PC-9 (cell line): ENCODE measurements at regions not wholly inside any gene's neighbourhood (a gene's known extent, or its start where the extent isn't known, plus 50 kb on each side); places are given as distances from the start of the nearest gene placed in this dataset.
A peak's percentile ranks its signal among the peaks of the same experiment; 100 is the strongest.

Experiments used
- BruUV-seq: library from RNA; stranded (reverse); fragments of 400-500 nt; replicated peaks from 2 replicates; lab custom pipeline; 2021; lab: Mats Ljungman, UMichigan
- CTCF ChIA-PET: fragments of 300-600 bp; sonication (Branson Sonifier 250); formaldehyde crosslinking; loops from one replicate; lab custom pipeline; 2022; ENCODE audit warnings: antibody characterized with exemption; lab: Charles Lee
- POLR2A ChIA-PET: fragments of 300-600 bp; sonication (Branson Sonifier 250); formaldehyde crosslinking; loops from one replicate; lab custom pipeline; 2022; ENCODE audit warnings: antibody characterized with exemption; ENCODE audit not compliant: unreplicated experiment; lab: Charles Lee
- DNase-seq, 2 experiments: peaks; one replicate each; pipeline versions ENCODE4 v3.0.0 to v3.0.0-alpha.2; 2015 to 2022; ENCODE audit warnings: mixed read lengths in 1 of 2
- H2AFZ ChIP-seq: fragments of 200-600 bp; sonication (generic); 2 replicates; pipeline ENCODE4 v1.8.1; 2017; ENCODE audit warnings: antibody characterized with exemption
- H3F3A ChIP-seq: fragments of 200-600 bp; sonication (generic); 2 replicates; pipeline ENCODE4 v1.8.1; 2017; ENCODE audit warnings: antibody characterized with exemption, mild to moderate bottlenecking, low read depth; ENCODE audit not compliant: insufficient read depth
- H3K27ac ChIP-seq: fragments of 200-600 bp; sonication (generic); 2 replicates; pipeline ENCODE4 v1.6.1; 2016; ENCODE audit warnings: mixed run types
- H3K27me3 ChIP-seq: fragments of 200-600 bp; sonication (generic); 2 replicates; pipeline ENCODE4 v1.6.1; 2016; ENCODE audit warnings: low read depth, mixed run types; ENCODE audit not compliant: insufficient read depth
- H3K36me3 ChIP-seq: fragments of 200-600 bp; sonication (generic); 2 replicates; pipeline ENCODE4 v1.6.1; 2016; ENCODE audit warnings: low read depth, mixed run types
- H3K4me1 ChIP-seq: fragments of 200-600 bp; sonication (generic); replicated peaks from 2 replicates; pipeline ENCODE4 v1.6.1; 2016; ENCODE audit warnings: mixed run types; ENCODE audit not compliant: insufficient read depth
- H3K4me2 ChIP-seq: fragments of 200-600 bp; sonication (generic); 2 replicates; pipeline ENCODE4 v1.6.1; 2017; ENCODE audit warnings: mixed run types
- H3K4me3 ChIP-seq: fragments of 200-600 bp; sonication (generic); 2 replicates; pipeline ENCODE4 v1.6.1; 2016; ENCODE audit warnings: mixed run types
- H3K79me2 ChIP-seq: fragments of 200-600 bp; sonication (generic); 2 replicates; pipeline ENCODE4 v1.6.1; 2017; ENCODE audit warnings: low read depth, mixed run types
- H3K9me2 ChIP-seq: fragments of 200-600 bp; sonication (generic); 2 replicates; pipeline ENCODE4 v1.8.1; 2017; ENCODE audit warnings: mild to moderate bottlenecking; ENCODE audit not compliant: insufficient read depth
- H3K9me3 ChIP-seq: fragments of 200-600 bp; sonication (generic); 2 replicates; pipeline ENCODE4 v1.8.1; 2016; ENCODE audit warnings: low read depth; ENCODE audit not compliant: insufficient read depth
- H4K20me1 ChIP-seq: fragments of 200-600 bp; sonication (generic); 2 replicates; pipeline ENCODE4 v1.8.1; 2017; ENCODE audit not compliant: insufficient read depth
- CTCF ChIP-seq: fragments of 200-600 bp; sonication (generic); conservative IDR thresholded peaks from 2 replicates; pipeline ENCODE4 v1.6.1; 2017; ENCODE audit warnings: mixed run types, antibody characterized with exemption, mild to moderate bottlenecking, moderate library complexity
- EZH2 ChIP-seq: fragments of 200-600 bp; sonication (generic); IDR thresholded peaks from 2 replicates; pipeline ENCODE4 v1.8.0; 2017; ENCODE audit warnings: antibody characterized with exemption, low read depth
- intact Hi-C: fragments of 100-400 bp; cut with micrococcal nuclease; formaldehyde crosslinking; loops from one replicate; pipeline ENCODE4 v1.10.0; 2022; ENCODE audit not compliant: unreplicated experiment

DNA sequence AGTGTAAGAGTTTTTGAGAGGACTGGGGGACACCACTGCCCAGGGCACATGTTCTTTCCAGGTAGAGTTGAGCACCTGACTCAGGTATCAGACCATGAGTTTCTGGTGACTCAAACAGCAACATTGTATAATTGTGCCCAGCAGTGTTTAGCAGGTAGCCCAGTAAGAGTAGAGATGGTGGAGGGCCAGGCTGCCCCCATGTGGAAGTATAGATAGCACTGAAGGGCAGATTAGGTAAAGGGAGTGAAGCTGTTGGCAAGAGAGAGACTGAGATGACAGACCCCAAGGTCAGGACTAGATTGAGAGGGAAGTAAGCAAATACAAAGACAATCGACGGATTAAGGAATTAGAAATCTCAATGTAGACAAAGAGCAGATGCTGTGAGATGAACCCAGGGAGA is 74.6 kb downstream of the TRIM42 start:
- CTCF ChIA-PET: no interaction called here
- POLR2A ChIA-PET: no interaction called here
- Histone ChIP-seq H3K27me3 (peaks cover 24% of the 10 kb centered on the region; the same call in 1 of the 2 replicates), H3K27ac (no peak overlapping the region), H3F3A (no peaks in the 10 kb centered on the region), H3K36me3 (no peaks in the 10 kb centered on the region), H3K9me2 (no peaks in the 10 kb centered on the region), H3K4me3 (no peak overlapping the region), H3K4me2 (no peak overlapping the region), H4K20me1 (no peaks in the 10 kb centered on the region), H3K9me3 (no peaks in the 10 kb centered on the region), H3K4me1 (0 out of 2 replicates have a peak, but pooled peaks cover 5% of the 10 kb centered on the region), H2AFZ (no peak overlapping the region), H3K79me2 (no peaks in the 10 kb centered on the region)
- TF ChIP-seq EZH2 (no peak), CTCF (no peak)
- intact Hi-C loops: no loop called here
- no TSS peak for BruUV-seq
- DNase-seq: no peak

DNA sequence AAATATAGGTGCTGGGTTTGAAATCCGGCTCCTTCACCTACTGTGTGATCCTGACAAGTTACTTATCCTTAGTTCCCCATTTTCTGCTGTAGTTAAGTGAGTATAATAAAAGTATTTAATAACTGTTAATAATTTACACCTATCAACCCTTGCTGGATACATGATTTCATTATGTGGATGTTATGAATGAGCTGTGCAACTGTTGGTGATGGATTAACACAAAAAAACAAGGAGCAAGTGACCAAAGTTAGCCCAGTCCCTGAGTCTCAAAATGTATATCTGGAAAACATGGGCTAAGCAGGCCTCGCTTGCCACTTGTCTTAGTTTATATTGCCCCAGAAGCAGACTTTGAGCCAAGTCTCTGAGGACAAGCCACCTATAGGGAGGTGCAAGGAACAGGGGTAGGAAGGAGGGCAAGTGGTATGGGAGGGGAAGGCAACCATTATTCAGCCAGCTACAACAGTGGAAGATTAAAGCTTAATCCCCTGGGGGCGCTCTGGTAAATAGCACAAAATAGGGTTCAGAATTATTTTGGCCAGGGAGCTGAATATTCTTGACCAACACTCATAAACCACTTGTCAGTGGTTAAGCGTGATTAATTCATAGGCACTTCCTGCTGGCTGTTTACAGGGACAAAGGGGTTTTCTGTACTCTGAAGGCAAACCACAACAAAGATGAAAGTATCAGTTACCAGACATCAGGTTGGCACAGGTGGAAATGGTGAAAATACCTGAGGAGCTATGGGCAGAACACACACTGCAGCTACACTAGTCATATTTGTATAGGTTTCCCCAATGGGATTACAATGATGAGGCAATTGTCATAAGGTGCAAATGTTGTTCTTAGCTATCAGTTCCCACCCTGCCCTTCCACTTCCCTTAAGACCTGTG is 76.2 kb downstream of the TRIM42 start:
- H3K79me2 ChIP-seq: no peaks in the 10 kb centered on the region
- DNase-seq: peak; percentile 8 to 66
- TF ChIP-seq EZH2 (no peak), CTCF (no peak)
- H3K27ac ChIP-seq: no peak overlapping the region
- no peak overlapping the region for H2AFZ ChIP-seq
- POLR2A ChIA-PET: no interaction called here
- intact Hi-C loops: no loop called here
- H3K9me2 ChIP-seq: no peaks in the 10 kb centered on the region
- no peak overlapping the region for H3K4me3 ChIP-seq
- CTCF ChIA-PET: no interaction called here
- no peaks in the 10 kb centered on the region for H3K9me3 ChIP-seq
- H3F3A ChIP-seq: no peaks in the 10 kb centered on the region
- no peaks in the 10 kb centered on the region for H4K20me1 ChIP-seq
- H3K4me2 ChIP-seq: no peak overlapping the region
- H3K4me1 ChIP-seq: 0 out of 2 replicates have a peak, but pooled peaks cover 5% of the 10 kb centered on the region
- peaks cover 14% of the 10 kb centered on the region; the same call in 1 of the 2 replicates for H3K27me3 ChIP-seq
- no TSS peak for BruUV-seq
- H3K36me3 ChIP-seq: no peaks in the 10 kb centered on the region

DNA sequence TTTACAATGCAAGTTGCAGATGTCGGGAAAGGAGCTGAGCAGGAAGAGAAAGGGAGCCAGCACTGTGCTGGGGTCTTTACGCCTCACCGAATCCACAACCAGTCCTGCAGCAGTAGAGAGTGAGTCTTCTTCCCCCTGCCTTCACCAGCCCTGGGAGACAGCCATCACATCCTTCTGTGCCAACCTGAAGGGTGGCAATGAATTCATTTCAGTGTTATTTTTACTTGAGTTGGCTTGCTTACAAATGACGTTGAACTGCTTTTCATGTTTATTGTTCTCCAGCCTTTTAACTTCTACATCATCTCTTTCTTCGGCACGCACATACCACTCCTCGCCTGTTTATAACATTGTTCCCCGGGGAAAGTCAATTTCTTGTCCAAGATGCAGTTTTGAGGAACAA is 77.1 kb downstream of the TRIM42 start:
- TF ChIP-seq CTCF (no peak), EZH2 (no peak)
- H3K4me1 ChIP-seq: 0 out of 2 replicates have a peak, but pooled peaks cover 5% of the 10 kb centered on the region
- CTCF ChIA-PET: no interaction called here
- no TSS peak for BruUV-seq
- H3K9me3 ChIP-seq: no peaks in the 10 kb centered on the region
- no peak overlapping the region for H2AFZ ChIP-seq
- no peaks in the 10 kb centered on the region for H3K79me2 ChIP-seq
- H3K4me2 ChIP-seq: no peak overlapping the region
- H3K27ac ChIP-seq: no peak overlapping the region
- intact Hi-C loops: no loop called here
- no peak overlapping the region for H3K4me3 ChIP-seq
- H3K36me3 ChIP-seq: no peaks in the 10 kb centered on the region
- DNase-seq: no peak
- H3K27me3 ChIP-seq: peaks cover 8% of the 10 kb centered on the region; the same call in 1 of the 2 replicates
- no peaks in the 10 kb centered on the region for H4K20me1 ChIP-seq
- H3F3A ChIP-seq: no peaks in the 10 kb centered on the region
- H3K9me2 ChIP-seq: no peaks in the 10 kb centered on the region
- POLR2A ChIA-PET: no interaction called here
